ENCODE measurements at regions not wholly inside any gene's neighbourhood (a gene's known extent, or its start where the extent isn't known, plus 50 kb on each side); places are given as distances from the start of the nearest gene placed in this dataset.

DNA sequence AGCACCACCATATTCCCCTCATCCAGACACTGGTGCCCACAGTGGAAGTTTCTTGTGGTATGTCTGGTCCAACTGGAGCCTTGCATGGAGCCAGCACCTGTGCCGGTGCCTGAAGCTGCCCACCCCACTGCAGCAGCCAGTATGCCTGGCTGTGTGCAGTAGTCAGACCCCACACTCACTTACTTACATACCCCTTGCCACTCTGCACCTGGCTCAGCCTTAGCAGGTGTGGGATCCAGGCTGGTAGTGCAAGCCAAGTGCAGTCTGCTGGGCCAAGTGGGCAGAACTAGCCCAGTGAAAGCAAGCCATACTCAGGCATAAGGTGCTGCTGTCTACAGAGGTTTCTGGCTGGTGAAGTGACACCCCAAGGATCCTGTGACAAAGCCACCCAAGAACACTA lies 871.4 kb upstream of the C9orf72 start:
- TF ChIP-seq, protein P1, sequence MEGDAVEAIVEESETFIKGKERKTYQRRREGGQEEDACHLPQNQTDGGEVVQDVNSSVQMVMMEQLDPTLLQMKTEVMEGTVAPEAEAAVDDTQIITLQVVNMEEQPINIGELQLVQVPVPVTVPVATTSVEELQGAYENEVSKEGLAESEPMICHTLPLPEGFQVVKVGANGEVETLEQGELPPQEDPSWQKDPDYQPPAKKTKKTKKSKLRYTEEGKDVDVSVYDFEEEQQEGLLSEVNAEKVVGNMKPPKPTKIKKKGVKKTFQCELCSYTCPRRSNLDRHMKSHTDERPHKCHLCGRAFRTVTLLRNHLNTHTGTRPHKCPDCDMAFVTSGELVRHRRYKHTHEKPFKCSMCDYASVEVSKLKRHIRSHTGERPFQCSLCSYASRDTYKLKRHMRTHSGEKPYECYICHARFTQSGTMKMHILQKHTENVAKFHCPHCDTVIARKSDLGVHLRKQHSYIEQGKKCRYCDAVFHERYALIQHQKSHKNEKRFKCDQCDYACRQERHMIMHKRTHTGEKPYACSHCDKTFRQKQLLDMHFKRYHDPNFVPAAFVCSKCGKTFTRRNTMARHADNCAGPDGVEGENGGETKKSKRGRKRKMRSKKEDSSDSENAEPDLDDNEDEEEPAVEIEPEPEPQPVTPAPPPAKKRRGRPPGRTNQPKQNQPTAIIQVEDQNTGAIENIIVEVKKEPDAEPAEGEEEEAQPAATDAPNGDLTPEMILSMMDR (IDR thresholded peaks at IDR 0.05) = no peak
- TF ChIP-seq EP300 (IDR thresholded peaks at IDR 0.05) = no peak
- TF ChIP-seq POLR2A (IDR thresholded peaks at IDR 0.05) = no peak

Measured in ovary (tissue), 3 donors.